ENCODE measurements at regions not wholly inside any gene's neighbourhood (a gene's known extent, or its start where the extent isn't known, plus 50 kb on each side); places are given as distances from the start of the nearest gene placed in this dataset.
"Not testable (repeated sequence)": the region's sequence is repeated elsewhere in the genome, so short reads cannot be mapped to it uniquely, and the experiment has no call there.

GRCh38 chr6:67127041-67127440 is 1420.0 kb upstream of the EYS start:
- H3K9me3 ChIP-seq (ENCODE audit: control extremely low read depth in 1 of 5, control insufficient read depth in 4 of 5, insufficient read depth in 2 of 5, low read depth in 1 of 5, low read length in 4 of 5) = no peaks in the 10 kb centered on the region
- H3K4me1 ChIP-seq (ENCODE audit: control extremely low read depth in 1 of 4, control insufficient read depth in 4 of 4, insufficient read depth in 4 of 4, low read length in 3 of 4) = no peaks in the 10 kb centered on the region
- CTCF ChIA-PET = no interaction called here
- no peaks in the 10 kb centered on the region for H3K36me3 ChIP-seq (ENCODE audit: control insufficient read depth in 4 of 4, insufficient read depth in 4 of 4, low read length in 3 of 4)
- H3K27me3 ChIP-seq (replicated peaks in 2 of 5; ENCODE audit: control insufficient read depth in 4 of 5, insufficient read depth in 5 of 5, low read length in 4 of 5) = no peaks in the 10 kb centered on the region
- H3K4me3 ChIP-seq (ENCODE audit: control insufficient read depth in 1 of 7, extremely low read depth in 1 of 7, insufficient read depth in 4 of 7, low read depth in 2 of 7, low read length in 6 of 7) = no peak overlapping the region
- no peak overlapping the region for H3K27ac ChIP-seq (ENCODE audit: insufficient read depth in 1 of 2, low read depth in 1 of 2, low read length in 2 of 2, poor library complexity in 1 of 2, severe bottlenecking in 2 of 2)
- DNase-seq = no peak
- POLR2A ChIA-PET = no interaction called here
- WGBS (ENCODE audit: insufficient coverage) = no CpG with 5 or more reads among the region's 1 CpG

- H3K36me3 ChIP-seq (ENCODE audit: control insufficient read depth in 4 of 4, insufficient read depth in 4 of 4, low read length in 3 of 4) = no peaks in the 10 kb centered on the region
- H3K27me3 ChIP-seq (replicated peaks in 2 of 5; ENCODE audit: control insufficient read depth in 4 of 5, insufficient read depth in 5 of 5, low read length in 4 of 5) = no peaks in the 10 kb centered on the region
- ChIA-PET CTCF (no interaction called here), POLR2A (no interaction called here)
- no peak overlapping the region for H3K4me3 ChIP-seq (ENCODE audit: control insufficient read depth in 1 of 7, extremely low read depth in 1 of 7, insufficient read depth in 4 of 7, low read depth in 2 of 7, low read length in 6 of 7)
- DNase-seq = no peak
- no peaks in the 10 kb centered on the region for H3K9me3 ChIP-seq (ENCODE audit: control extremely low read depth in 1 of 5, control insufficient read depth in 4 of 5, insufficient read depth in 2 of 5, low read depth in 1 of 5, low read length in 4 of 5)
- WGBS (ENCODE audit: insufficient coverage) = no CpG with 5 or more reads among the region's 3 CpGs
- no peak overlapping the region for H3K27ac ChIP-seq (ENCODE audit: insufficient read depth in 1 of 2, low read depth in 1 of 2, low read length in 2 of 2, poor library complexity in 1 of 2, severe bottlenecking in 2 of 2)
- H3K4me1 ChIP-seq (ENCODE audit: control extremely low read depth in 1 of 4, control insufficient read depth in 4 of 4, insufficient read depth in 4 of 4, low read length in 3 of 4) = no peaks in the 10 kb centered on the region
These were observed 1414.1 kb upstream of the EYS start for GRCh38 chr6:67121115-67121514.

- POLR2A ChIA-PET = interaction anchor here (0.5 kb wide), 1 partner anchor 12 kb away, joined by 5 read pairs; no protein-coding TSS in a partner anchor
- H3K4me1 ChIP-seq (ENCODE audit: control extremely low read depth in 1 of 4, control insufficient read depth in 4 of 4, insufficient read depth in 4 of 4, low read length in 3 of 4) = no peaks in the 10 kb centered on the region
- CTCF ChIA-PET = no interaction called here
- H3K36me3 ChIP-seq (ENCODE audit: control insufficient read depth in 4 of 4, insufficient read depth in 4 of 4, low read length in 3 of 4) = no peaks in the 10 kb centered on the region
- H3K27ac ChIP-seq (ENCODE audit: insufficient read depth in 1 of 2, low read depth in 1 of 2, low read length in 2 of 2, poor library complexity in 1 of 2, severe bottlenecking in 2 of 2) = no peak overlapping the region
- no peaks in the 10 kb centered on the region for H3K27me3 ChIP-seq (replicated peaks in 2 of 5; ENCODE audit: control insufficient read depth in 4 of 5, insufficient read depth in 5 of 5, low read length in 4 of 5)
- H3K9me3 ChIP-seq (ENCODE audit: control extremely low read depth in 1 of 5, control insufficient read depth in 4 of 5, insufficient read depth in 2 of 5, low read depth in 1 of 5, low read length in 4 of 5) = no peaks in the 10 kb centered on the region
- H3K4me3 ChIP-seq (ENCODE audit: control insufficient read depth in 1 of 7, extremely low read depth in 1 of 7, insufficient read depth in 4 of 7, low read depth in 2 of 7, low read length in 6 of 7) = no peak overlapping the region
- WGBS (ENCODE audit: insufficient coverage) = 8% methylated on average over 2 of the region's 5 CpGs
- DNase-seq = peak in 1 of 3 donors; percentile 0
These were observed 1405.1 kb upstream of the EYS start for GRCh38 chr6:67112120-67112519.

GRCh38 chr6:67102743-67103142 is 1395.7 kb upstream of the EYS start:
- POLR2A ChIA-PET = no interaction called here

GRCh38 chr6:67095618-67096226 is 1388.7 kb upstream of the EYS start:
- POLR2A ChIA-PET; H3K4me1 ChIP-seq (ENCODE audit: control extremely low read depth in 1 of 4, control insufficient read depth in 4 of 4, insufficient read depth in 4 of 4, low read length in 3 of 4); H3K36me3 ChIP-seq (ENCODE audit: control insufficient read depth in 4 of 4, insufficient read depth in 4 of 4, low read length in 3 of 4); H3K27me3 ChIP-seq (replicated peaks in 2 of 5; ENCODE audit: control insufficient read depth in 4 of 5, insufficient read depth in 5 of 5, low read length in 4 of 5); H3K27ac ChIP-seq (ENCODE audit: insufficient read depth in 1 of 2, low read depth in 1 of 2, low read length in 2 of 2, poor library complexity in 1 of 2, severe bottlenecking in 2 of 2); CTCF ChIA-PET; H3K9me3 ChIP-seq (ENCODE audit: control extremely low read depth in 1 of 5, control insufficient read depth in 4 of 5, insufficient read depth in 2 of 5, low read depth in 1 of 5, low read length in 4 of 5); H3K4me3 ChIP-seq (ENCODE audit: control insufficient read depth in 1 of 7, extremely low read depth in 1 of 7, insufficient read depth in 4 of 7, low read depth in 2 of 7, low read length in 6 of 7); DNase-seq: not testable (repeated sequence)
- WGBS (ENCODE audit: insufficient coverage) = 100% methylated on average over 4 of the region's 11 CpGs

More at GRCh38 chr6:67102743-67103142, 1395.7 kb upstream of the EYS start:
- DNase-seq = no peak
- CTCF ChIA-PET = interaction anchor here (1.1 kb wide), 1 partner anchor 18 kb away, joined by 3 read pairs; no protein-coding TSS in a partner anchor
- H3K4me1 ChIP-seq (ENCODE audit: control extremely low read depth in 1 of 4, control insufficient read depth in 4 of 4, insufficient read depth in 4 of 4, low read length in 3 of 4) = no peaks in the 10 kb centered on the region
- H3K27me3 ChIP-seq (replicated peaks in 2 of 5; ENCODE audit: control insufficient read depth in 4 of 5, insufficient read depth in 5 of 5, low read length in 4 of 5) = no peaks in the 10 kb centered on the region
- no peak overlapping the region for H3K27ac ChIP-seq (ENCODE audit: insufficient read depth in 1 of 2, low read depth in 1 of 2, low read length in 2 of 2, poor library complexity in 1 of 2, severe bottlenecking in 2 of 2)
- no peak overlapping the region for H3K4me3 ChIP-seq (ENCODE audit: control insufficient read depth in 1 of 7, extremely low read depth in 1 of 7, insufficient read depth in 4 of 7, low read depth in 2 of 7, low read length in 6 of 7)
- no peaks in the 10 kb centered on the region for H3K36me3 ChIP-seq (ENCODE audit: control insufficient read depth in 4 of 4, insufficient read depth in 4 of 4, low read length in 3 of 4)
- no CpG with 5 or more reads among the region's 1 CpG for WGBS (ENCODE audit: insufficient coverage)
- H3K9me3 ChIP-seq (ENCODE audit: control extremely low read depth in 1 of 5, control insufficient read depth in 4 of 5, insufficient read depth in 2 of 5, low read depth in 1 of 5, low read length in 4 of 5) = no peaks in the 10 kb centered on the region

- ChIA-PET POLR2A (no interaction called here), CTCF (no interaction called here)
- Histone ChIP-seq H3K36me3 (ENCODE audit: control insufficient read depth in 4 of 4, insufficient read depth in 4 of 4, low read length in 3 of 4) (no peaks in the 10 kb centered on the region), H3K4me3 (ENCODE audit: control insufficient read depth in 1 of 7, extremely low read depth in 1 of 7, insufficient read depth in 4 of 7, low read depth in 2 of 7, low read length in 6 of 7) (no peak overlapping the region), H3K9me3 (ENCODE audit: control extremely low read depth in 1 of 5, control insufficient read depth in 4 of 5, insufficient read depth in 2 of 5, low read depth in 1 of 5, low read length in 4 of 5) (no peaks in the 10 kb centered on the region), H3K27ac (ENCODE audit: insufficient read depth in 1 of 2, low read depth in 1 of 2, low read length in 2 of 2, poor library complexity in 1 of 2, severe bottlenecking in 2 of 2) (no peak overlapping the region), H3K4me1 (ENCODE audit: control extremely low read depth in 1 of 4, control insufficient read depth in 4 of 4, insufficient read depth in 4 of 4, low read length in 3 of 4) (no peaks in the 10 kb centered on the region), H3K27me3 (replicated peaks in 2 of 5; ENCODE audit: control insufficient read depth in 4 of 5, insufficient read depth in 5 of 5, low read length in 4 of 5) (no peaks in the 10 kb centered on the region)
- DNase-seq = no peak
- 90% methylated on average over 1 of the region's 3 CpGs for WGBS (ENCODE audit: insufficient coverage)
These were observed 1387.5 kb upstream of the EYS start for GRCh38 chr6:67094431-67094946.

- Histone ChIP-seq H3K9me3 (ENCODE audit: control extremely low read depth in 1 of 5, control insufficient read depth in 4 of 5, insufficient read depth in 2 of 5, low read depth in 1 of 5, low read length in 4 of 5) (no peaks in the 10 kb centered on the region), H3K4me3 (ENCODE audit: control insufficient read depth in 1 of 7, extremely low read depth in 1 of 7, insufficient read depth in 4 of 7, low read depth in 2 of 7, low read length in 6 of 7) (no peak overlapping the region), H3K27me3 (replicated peaks in 2 of 5; ENCODE audit: control insufficient read depth in 4 of 5, insufficient read depth in 5 of 5, low read length in 4 of 5) (no peaks in the 10 kb centered on the region), H3K36me3 (ENCODE audit: control insufficient read depth in 4 of 4, insufficient read depth in 4 of 4, low read length in 3 of 4) (no peaks in the 10 kb centered on the region), H3K27ac (ENCODE audit: insufficient read depth in 1 of 2, low read depth in 1 of 2, low read length in 2 of 2, poor library complexity in 1 of 2, severe bottlenecking in 2 of 2) (no peak overlapping the region), H3K4me1 (ENCODE audit: control extremely low read depth in 1 of 4, control insufficient read depth in 4 of 4, insufficient read depth in 4 of 4, low read length in 3 of 4) (no peaks in the 10 kb centered on the region)
- ChIA-PET POLR2A (no interaction called here), CTCF (no interaction called here)
- DNase-seq = no peak
- WGBS (ENCODE audit: insufficient coverage) = no CpG with 5 or more reads among the region's 3 CpGs
These were observed 1366.9 kb upstream of the EYS start for GRCh38 chr6:67073938-67074337.

All from common myeloid progenitor, CD34-positive (primary cell).